SK-N-MC (cell line): ENCODE measurements at regions not wholly inside any gene's neighbourhood (a gene's known extent, or its start where the extent isn't known, plus 50 kb on each side); places are given as distances from the start of the nearest gene placed in this dataset.

Experiments used
- EZH2 ChIP-seq: fragments of 200-600 bp; sonication (generic); IDR thresholded peaks from one replicate; pipeline ENCODE4 v1.6.1; 2017; ENCODE audit warnings: antibody characterized with exemption
- POLR2AphosphoS5 ChIP-seq: IDR thresholded peaks from 2 replicates; pipeline ENCODE4 v1.6.1; 2012; ENCODE audit warnings: mild to moderate bottlenecking, low read depth, low read length, borderline replicate concordance

DNA sequence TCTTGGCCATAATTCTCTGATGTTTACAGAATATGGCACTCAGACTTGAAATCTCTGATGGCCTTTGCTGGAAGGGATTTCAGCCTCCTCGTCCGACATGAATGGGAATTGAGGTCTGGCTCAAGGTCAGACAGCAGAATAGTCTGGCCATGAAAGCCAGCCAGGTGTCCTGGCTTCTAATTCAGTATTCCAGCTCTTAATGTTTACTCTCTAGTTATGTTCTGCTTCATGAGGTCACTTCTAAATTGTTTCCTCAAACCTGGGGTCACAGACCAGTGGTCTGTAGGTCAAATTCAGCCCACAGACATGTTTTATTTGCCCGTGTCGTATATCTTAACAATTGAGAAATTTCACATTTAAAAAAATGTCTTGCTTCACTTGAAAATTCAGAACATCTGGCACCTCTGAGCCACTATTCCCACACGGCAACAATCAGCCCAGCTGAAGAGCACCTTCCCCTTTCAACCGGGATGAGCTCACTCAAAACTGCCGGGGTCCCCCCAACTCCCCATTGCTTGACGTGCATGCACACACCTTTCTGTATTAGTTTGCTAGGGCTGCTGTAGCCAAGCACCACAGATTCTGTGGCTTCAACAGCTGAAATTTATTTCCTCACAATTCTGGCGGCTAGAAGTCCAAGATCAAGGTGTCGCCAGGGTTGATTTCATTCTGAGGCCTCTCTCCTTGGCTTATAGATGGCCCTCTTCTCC is 243.5 kb downstream of the ENC1 start:
- no peak for TF ChIP-seq POLR2AphosphoS5
- no peak for TF ChIP-seq EZH2
